NCI-H82 (cell line): ENCODE measurements at regions not wholly inside any gene's neighbourhood (a gene's known extent, or its start where the extent isn't known, plus 50 kb on each side); places are given as distances from the start of the nearest gene placed in this dataset.
A peak's percentile ranks its signal among the peaks of the same experiment; 100 is the strongest.
"Not testable (repeated sequence)": the region's sequence is repeated elsewhere in the genome, so short reads cannot be mapped to it uniquely, and the experiment has no call there.

Experiments
- DNase-seq: peaks from one replicate; lab custom pipeline; 2025; lab: John Stamatoyannopoulos, UW

- DNase-seq = no peak
These were observed 294.0 kb upstream of the ETAA1 start for GRCh38 chr2:67103157-67103556.

- DNase-seq = peak; percentile 9
These were observed 288.9 kb upstream of the ETAA1 start for GRCh38 chr2:67108231-67108630.

GRCh38 chr2:67124531-67124930 is 272.6 kb upstream of the ETAA1 start:
- DNase-seq = no peak

- no peak for DNase-seq
These were observed 266.4 kb upstream of the ETAA1 start for GRCh38 chr2:67130531-67131256.

GRCh38 chr2:67131257-67131609 is 265.9 kb upstream of the ETAA1 start:
- DNase-seq = no peak

GRCh38 chr2:67132441-67132940 is 264.6 kb upstream of the ETAA1 start:
- DNase-seq = not testable (repeated sequence)

- no peak for DNase-seq
These were observed 261.9 kb upstream of the ETAA1 start for GRCh38 chr2:67135208-67135607.

- no peak for DNase-seq
These were observed 259.4 kb upstream of the ETAA1 start for GRCh38 chr2:67137699-67138098.

- DNase-seq = no peak
These were observed 255.1 kb upstream of the ETAA1 start for GRCh38 chr2:67142071-67142470.

GRCh38 chr2:67142741-67143140 is 254.4 kb upstream of the ETAA1 start:
- DNase-seq = no peak

GRCh38 chr2:67145851-67146250 is 251.3 kb upstream of the ETAA1 start:
- DNase-seq = no peak

- DNase-seq = no peak
These were observed 240.3 kb upstream of the ETAA1 start for GRCh38 chr2:67156796-67157195.

- DNase-seq = no peak
These were observed 238.4 kb upstream of the ETAA1 start for GRCh38 chr2:67158718-67159117.

- DNase-seq = no peak
These were observed 237.2 kb upstream of the ETAA1 start for GRCh38 chr2:67159929-67160328.

GRCh38 chr2:67164771-67165522 is 232.2 kb upstream of the ETAA1 start:
- DNase-seq = no peak

GRCh38 chr2:67165523-67165990 is 231.6 kb upstream of the ETAA1 start:
- DNase-seq = no peak

- not testable (repeated sequence) for DNase-seq
These were observed 230.6 kb upstream of the ETAA1 start for GRCh38 chr2:67166511-67166910.

- no peak for DNase-seq
These were observed 227.6 kb upstream of the ETAA1 start for GRCh38 chr2:67169417-67170140.

- DNase-seq = no peak
These were observed 217.6 kb upstream of the ETAA1 start for GRCh38 chr2:67179526-67179925.

- DNase-seq = no peak
These were observed 216.3 kb upstream of the ETAA1 start for GRCh38 chr2:67180841-67181240.

GRCh38 chr2:67182884-67183283 is 214.2 kb upstream of the ETAA1 start:
- DNase-seq = no peak

GRCh38 chr2:67186326-67186725 is 210.8 kb upstream of the ETAA1 start:
- DNase-seq = no peak

GRCh38 chr2:67186871-67187270 is 210.3 kb upstream of the ETAA1 start:
- DNase-seq = no peak
